Heart left ventricle (tissue), 13 donors: ENCODE measurements at regions not wholly inside any gene's neighbourhood (a gene's known extent, or its start where the extent isn't known, plus 50 kb on each side); places are given as distances from the start of the nearest gene placed in this dataset.

ENCODE experiments used
- CTCF ChIP-seq, 12 donors: fragments of 200-600 bp; sonication (generic) in 4 of 12; IDR thresholded peaks; one replicate each; pipeline versions ENCODE4 v1.5.0 to v1.8.0; 2018 to 2022; ENCODE audit warnings: antibody characterized with exemption in 12 of 12, mild to moderate bottlenecking in 5 of 12
- POLR2A ChIP-seq, 2 donors: fragments of 450-650 bp; IDR thresholded peaks; one replicate each; pipeline ENCODE4 v1.6.1; 2017; ENCODE audit warnings: antibody characterized with exemption in 2 of 2, mild to moderate bottlenecking in 2 of 2, moderate library complexity in 2 of 2
- donor health status: ischemic (EF 13 %, LVEDD 7.1; RV severe dilation, severe dysfunction).
- donor health status: DM: no; HTN: yes; CAD: no.
- donor health status: DM: no; HTN: no; CAD: no.
- donor health status: ischemic (EF 25% LVEDD 6.9; RV normal size, moderate dysfunction).
- donor health status: ischemic (EF 25% LVEDD 5.7; RV mildly dilated, moderate dysfunction).
- donor health status: ischemic (EF 35%, LVEDD 5.7; RV mildly dilated, moderate dysfunction).
- donor health status: nonischemic (EF 11% LVEDD 7.7; RV severe dilation, severe dysfunction).
- donor health status: DM: yes; HTN: yes; CAD: no.
- donor health status: PGD.
- donor health status: ischemic (EF 29% LVEDD 5.4; RV normal size, mild dysfunction).
- donor health status: nonischemic (EF 23%, LVEDD 6.1; RV moderate dilation, normal function).

GRCh38 chr11:110763249-110764011, 51.2 kb upstream of the ARHGAP20 start:
- TF ChIP-seq CTCF (IDR thresholded peaks at IDR 0.05) (no peak), POLR2A (IDR thresholded peaks at IDR 0.05) (no peak)
